Right cardiac atrium (tissue), 5 donors: ENCODE measurements at regions not wholly inside any gene's neighbourhood (a gene's known extent, or its start where the extent isn't known, plus 50 kb on each side); places are given as distances from the start of the nearest gene placed in this dataset.

ENCODE experiments used
- ATAC-seq, 2 donors: fragments of 200-7000 bp; cut with Tn5 transposase; one replicate each; pipeline versions ENCODE4 v1.8.0 to v1.9.1; 2020; ENCODE audit warnings: moderate library complexity in 2 of 2, mild to moderate bottlenecking in 1 of 2
- DNase-seq, 3 donors: peaks; one replicate each; pipeline ENCODE4 v3.0.0-alpha.2; 2020
- H3K27ac ChIP-seq: one replicate; pipeline ENCODE4 v1.5.1; 2013; ENCODE audit warnings: mild to moderate bottlenecking, low read length, control low read depth, moderate library complexity
- H3K27me3 ChIP-seq: one replicate; pipeline ENCODE4 v1.6.1; 2013; ENCODE audit not compliant: control insufficient read depth, insufficient read depth
- H3K4me1 ChIP-seq: one replicate; pipeline ENCODE4 v1.6.1; 2013; ENCODE audit warnings: low read length; ENCODE audit not compliant: control insufficient read depth, insufficient read depth
- H3K4me3 ChIP-seq: one replicate; pipeline ENCODE4 v1.5.1; 2013; ENCODE audit warnings: low read length, control low read depth
- H3K9me3 ChIP-seq: one replicate; pipeline ENCODE4 v1.6.1; 2013; ENCODE audit warnings: low read length; ENCODE audit not compliant: control insufficient read depth
- WGBS: extraction: QIAGEN DNeasy Blood & Tissue Kit; methylation state at CpG from one replicate; pipeline ENCODE4 v1.1.7; 2013; 5-methylcytosine and 5-hydroxymethylcytosine counted together
- intact Hi-C, 4 donors: fragments of 100-400 bp; cut with DNase I; formaldehyde crosslinking; loops; one replicate each; pipeline versions ENCODE4 v1.11.0 to v1.14.0; 2022 to 2023
- donor health status: healthy with polysubstance abuse.
- donor health status: DM: no; HTN: yes; CAD: no.
- donor health status: DM: no; HTN: no; CAD: no.
- donor health status: DM: no; HTN: yes; CAD: no; lungs with severe emphysema.
- donor health status: DM: yes; HTN: yes; CAD: no.

GRCh38 chr20:48006036-48006833 lies 221.0 kb upstream of the SULF2 start:
- no peaks in the 10 kb centered on the region for H3K9me3 ChIP-seq
- H3K27ac ChIP-seq: no peak overlapping the region
- no peaks in the 10 kb centered on the region for H3K27me3 ChIP-seq
- H3K4me1 ChIP-seq: no peaks in the 10 kb centered on the region
- DNase-seq: no peak
- intact Hi-C loops: no loop called here
- ATAC-seq: no peak
- 71% methylated on average over 14 of the region's 14 CpGs for WGBS
- no peak overlapping the region for H3K4me3 ChIP-seq

GRCh38 chr20:48003021-48003420 lies 217.7 kb upstream of the SULF2 start:
- Histone ChIP-seq H3K4me1 (no peaks in the 10 kb centered on the region), H3K9me3 (no peaks in the 10 kb centered on the region), H3K27ac (no peak overlapping the region), H3K27me3 (no peaks in the 10 kb centered on the region), H3K4me3 (no peak overlapping the region)
- DNase-seq (no peak), ATAC-seq (no peak)
- 84% methylated on average over 2 of the region's 2 CpGs for WGBS
- intact Hi-C loops: no loop called here

- H3K4me3 ChIP-seq: no peak overlapping the region
- no peaks in the 10 kb centered on the region for H3K9me3 ChIP-seq
- intact Hi-C loops: no loop called here
- DNase-seq (no peak), ATAC-seq (no peak)
- no peaks in the 10 kb centered on the region for H3K27me3 ChIP-seq
- WGBS: 48% methylated on average over 2 of the region's 2 CpGs
- no peaks in the 10 kb centered on the region for H3K4me1 ChIP-seq
- no peak overlapping the region for H3K27ac ChIP-seq
Observed at GRCh38 chr20:48002517-48002970, 217.3 kb upstream of the SULF2 start.

GRCh38 chr20:47999166-47999565 lies 213.9 kb upstream of the SULF2 start:
- H3K4me1 ChIP-seq: no peaks in the 10 kb centered on the region
- no peak overlapping the region for H3K4me3 ChIP-seq
- no peaks in the 10 kb centered on the region for H3K27me3 ChIP-seq
- no peak overlapping the region for H3K27ac ChIP-seq
- ATAC-seq: no peak
- H3K9me3 ChIP-seq: no peaks in the 10 kb centered on the region
- intact Hi-C loops: no loop called here
- DNase-seq: no peak

GRCh38 chr20:47998736-47999135 lies 213.5 kb upstream of the SULF2 start:
- DNase-seq: no peak
- no peak overlapping the region for H3K27ac ChIP-seq
- H3K27me3 ChIP-seq: no peaks in the 10 kb centered on the region
- 83% methylated on average over 5 of the region's 5 CpGs for WGBS
- H3K9me3 ChIP-seq: no peaks in the 10 kb centered on the region
- intact Hi-C loops: no loop called here
- ATAC-seq: no peak
- H3K4me1 ChIP-seq: no peaks in the 10 kb centered on the region
- H3K4me3 ChIP-seq: no peak overlapping the region

GRCh38 chr20:47995661-47996060 lies 210.4 kb upstream of the SULF2 start:
- DNase-seq: no peak
- no peak for ATAC-seq
- Histone ChIP-seq H3K4me1 (no peaks in the 10 kb centered on the region), H3K4me3 (no peak overlapping the region), H3K27ac (no peak overlapping the region), H3K9me3 (no peaks in the 10 kb centered on the region), H3K27me3 (no peaks in the 10 kb centered on the region)
- WGBS: 71% methylated on average over 6 of the region's 6 CpGs
- intact Hi-C loops: no loop called here

GRCh38 chr20:47993817-47994216 lies 208.5 kb upstream of the SULF2 start:
- no peaks in the 10 kb centered on the region for H3K27me3 ChIP-seq
- H3K4me1 ChIP-seq: no peaks in the 10 kb centered on the region
- no peak overlapping the region for H3K27ac ChIP-seq
- no peaks in the 10 kb centered on the region for H3K9me3 ChIP-seq
- DNase-seq: no peak
- WGBS: 90% methylated on average over 3 of the region's 3 CpGs
- ATAC-seq: no peak
- intact Hi-C loops: no loop called here
- H3K4me3 ChIP-seq: no peak overlapping the region

GRCh38 chr20:47993035-47993755 lies 207.9 kb upstream of the SULF2 start:
- WGBS: 91% methylated on average over 9 of the region's 9 CpGs
- Histone ChIP-seq H3K4me1 (no peaks in the 10 kb centered on the region), H3K27ac (no peak overlapping the region), H3K27me3 (no peaks in the 10 kb centered on the region), H3K4me3 (no peak overlapping the region), H3K9me3 (no peaks in the 10 kb centered on the region)
- intact Hi-C loops: no loop called here
- ATAC-seq (no peak), DNase-seq (no peak)

GRCh38 chr20:47991875-47992488 lies 206.7 kb upstream of the SULF2 start:
- H3K27ac ChIP-seq: no peak overlapping the region
- intact Hi-C loops: no loop called here
- WGBS: 62% methylated on average over 9 of the region's 9 CpGs
- DNase-seq: no peak
- no peaks in the 10 kb centered on the region for H3K9me3 ChIP-seq
- ATAC-seq: no peak
- H3K4me3 ChIP-seq: no peak overlapping the region
- no peaks in the 10 kb centered on the region for H3K27me3 ChIP-seq
- no peaks in the 10 kb centered on the region for H3K4me1 ChIP-seq

GRCh38 chr20:47990507-47991150 lies 205.3 kb upstream of the SULF2 start:
- intact Hi-C loops: no loop called here
- DNase-seq (no peak), ATAC-seq (no peak)
- Histone ChIP-seq H3K9me3 (no peaks in the 10 kb centered on the region), H3K4me1 (no peaks in the 10 kb centered on the region), H3K27ac (no peak overlapping the region), H3K4me3 (no peak overlapping the region), H3K27me3 (no peaks in the 10 kb centered on the region)
- 86% methylated on average over 8 of the region's 8 CpGs for WGBS

- ATAC-seq: no peak
- no peaks in the 10 kb centered on the region for H3K4me1 ChIP-seq
- no peak overlapping the region for H3K27ac ChIP-seq
- DNase-seq: no peak
- 76% methylated on average over 4 of the region's 4 CpGs for WGBS
- H3K4me3 ChIP-seq: no peak overlapping the region
- no peaks in the 10 kb centered on the region for H3K27me3 ChIP-seq
- no peaks in the 10 kb centered on the region for H3K9me3 ChIP-seq
- intact Hi-C loops: no loop called here
Observed at GRCh38 chr20:47989957-47990356, 204.7 kb upstream of the SULF2 start.
